HG03439 (cell line): ENCODE measurements at regions not wholly inside any gene's neighbourhood (a gene's known extent, or its start where the extent isn't known, plus 50 kb on each side); places are given as distances from the start of the nearest gene placed in this dataset.

Experiments used
- ATAC-seq: cut with Tn5 transposase; IDR thresholded peaks from one replicate; pipeline ENCODE4 v1.9.1; 2021; ENCODE audit warnings: mild to moderate bottlenecking, moderate library complexity; ENCODE audit not compliant: unreplicated experiment

DNA sequence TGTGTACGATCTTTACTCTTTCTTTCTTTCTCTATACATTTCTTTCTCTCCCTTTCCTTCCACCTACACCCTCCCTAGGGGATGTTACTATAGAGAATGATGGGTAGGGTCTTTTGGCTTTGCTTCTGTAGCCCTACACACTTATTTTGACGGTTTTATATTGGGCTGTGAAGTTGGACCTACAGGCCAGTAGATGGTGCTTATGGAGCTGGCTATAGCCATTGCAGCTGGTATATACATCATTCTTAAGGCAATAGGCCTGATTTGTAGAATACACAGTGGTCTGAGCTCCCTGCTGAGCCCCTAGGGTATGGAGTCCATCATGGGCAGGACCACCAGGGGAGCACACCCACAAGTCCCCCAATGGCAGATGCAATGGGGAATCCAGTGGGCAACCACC, 1869.7 kb downstream of the STIM2 start:
- ATAC-seq, result no peak

DNA sequence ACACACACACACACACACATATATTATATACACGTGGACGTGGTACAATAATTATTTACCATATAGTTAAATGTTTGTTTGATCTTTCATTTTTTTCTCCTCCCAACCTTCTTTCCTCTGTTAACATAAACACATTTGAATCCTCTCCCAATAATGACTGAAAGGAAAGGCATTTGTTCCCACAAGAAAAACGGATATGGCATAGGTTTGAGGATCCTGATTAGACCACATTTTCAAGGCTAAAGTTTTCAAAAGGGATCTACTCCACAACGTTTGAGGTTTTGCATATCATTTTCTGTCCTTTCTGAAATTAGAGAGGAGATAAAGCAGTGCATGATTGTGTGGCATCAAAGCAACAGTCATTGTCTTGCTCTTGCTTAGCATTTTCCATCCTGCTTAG, 1883.4 kb downstream of the STIM2 start:
- ATAC-seq, result no peak

DNA sequence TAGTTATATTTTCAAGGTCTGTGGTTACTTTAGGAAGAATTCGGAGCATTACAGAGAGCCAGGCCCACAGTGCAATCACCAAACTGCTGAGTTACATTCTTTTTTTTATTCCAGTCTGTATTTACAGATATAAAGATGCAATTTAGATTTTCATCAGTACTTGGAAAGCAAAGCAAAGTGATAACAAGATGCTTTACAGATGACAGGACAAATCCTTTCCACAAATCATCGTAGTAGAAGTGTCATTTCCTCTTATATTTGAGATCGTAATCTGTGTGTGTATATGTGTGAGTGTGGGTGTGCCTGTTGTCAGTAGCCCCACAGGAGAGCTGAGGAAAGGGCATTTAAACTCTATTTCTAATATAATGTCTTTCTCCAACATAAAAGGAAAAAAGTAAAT, 1893.7 kb downstream of the STIM2 start:
- ATAC-seq, result no peak

DNA sequence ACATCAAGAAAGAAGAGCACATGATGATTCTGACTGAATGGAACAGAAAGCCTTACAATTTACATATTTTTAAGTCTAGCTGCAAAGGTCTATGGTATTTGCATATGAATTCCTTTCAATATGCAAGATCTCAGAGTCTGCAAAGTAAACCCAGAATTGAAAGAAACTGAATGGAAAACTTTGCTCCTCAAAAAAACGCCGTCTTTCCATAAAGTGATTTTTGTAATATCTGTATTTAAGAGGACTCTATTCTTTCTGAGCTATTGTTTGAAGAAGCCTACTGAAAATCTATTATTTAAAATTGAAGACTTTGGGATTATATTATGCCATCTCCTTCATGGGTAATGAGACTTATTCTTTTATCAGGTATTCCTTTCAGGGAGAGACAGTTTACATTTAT, 1894.4 kb downstream of the STIM2 start:
- ATAC-seq, result no peak

DNA sequence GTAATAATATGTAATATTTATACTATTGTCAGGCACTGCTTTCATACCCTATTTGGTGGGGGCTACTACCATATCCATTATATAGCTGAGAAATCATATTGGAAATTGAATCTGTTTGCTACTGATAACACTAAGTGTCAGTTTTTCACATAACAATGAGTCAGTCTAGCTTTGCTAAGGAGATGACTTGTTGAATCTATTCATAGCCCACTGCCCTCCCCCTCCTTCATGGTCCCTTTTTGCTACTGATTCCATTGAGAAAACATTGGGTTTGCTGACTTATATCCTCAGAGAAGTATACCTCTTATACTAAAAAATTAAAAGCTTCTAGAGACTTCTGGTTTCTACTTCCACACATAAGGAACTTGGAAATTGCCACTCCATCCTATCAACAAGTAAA, 1898.4 kb downstream of the STIM2 start:
- no peak for ATAC-seq

DNA sequence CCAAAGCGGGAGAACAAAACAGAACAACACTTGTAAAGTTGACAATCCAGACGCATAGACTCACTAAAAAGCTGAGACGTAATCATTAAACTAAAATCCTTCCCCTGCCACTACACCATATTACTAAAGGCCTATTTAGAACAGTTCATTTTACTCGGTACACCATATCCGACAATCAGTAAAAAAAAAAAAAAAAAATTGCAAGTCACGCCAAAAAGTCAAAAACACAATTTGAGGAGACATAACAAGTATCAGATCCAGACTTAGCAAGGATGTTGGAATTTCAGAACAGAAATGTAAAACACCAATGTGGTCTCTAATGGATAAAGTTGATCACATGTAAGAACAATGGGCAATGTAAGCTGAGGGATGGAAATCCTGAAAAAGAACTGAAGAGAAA, 1899.4 kb downstream of the STIM2 start:
- ATAC-seq, result no peak

DNA sequence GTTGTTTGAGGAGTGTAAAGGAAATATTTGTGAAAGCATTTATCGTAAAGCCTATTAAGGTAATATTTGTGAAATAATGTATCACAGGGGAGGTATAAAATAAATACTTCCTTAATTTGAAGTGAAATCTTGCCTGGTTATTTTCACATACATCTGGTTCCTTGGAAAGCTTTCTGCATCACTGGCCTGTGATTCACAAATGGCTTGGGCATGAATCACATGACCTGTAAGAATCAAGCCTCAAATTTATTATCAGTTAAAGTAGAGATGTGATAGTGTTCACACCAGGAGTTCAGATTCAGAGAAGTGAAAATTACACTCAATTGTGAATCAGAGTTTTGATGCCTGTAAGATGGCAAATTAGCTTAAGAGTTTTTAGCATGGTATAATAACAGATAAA, 1911.4 kb downstream of the STIM2 start:
- ATAC-seq, result no peak

DNA sequence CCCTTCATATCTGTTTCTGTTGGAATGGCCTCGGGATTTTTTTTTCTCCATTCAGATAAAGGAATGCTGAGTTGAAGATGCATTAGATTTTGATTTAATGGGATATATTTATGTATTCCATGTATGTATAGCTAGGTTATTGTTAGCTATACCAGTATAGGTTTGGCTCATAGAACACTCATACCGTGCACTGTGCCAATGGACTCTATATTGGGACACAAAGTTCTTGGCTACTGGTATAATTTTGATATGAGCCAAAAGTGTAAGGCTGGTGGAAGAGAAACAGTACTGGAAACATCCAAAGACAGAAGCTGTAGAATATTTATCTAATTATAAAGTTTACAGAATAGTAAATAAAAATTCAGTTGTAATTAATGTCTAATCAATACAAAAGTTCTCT, 1912.1 kb downstream of the STIM2 start:
- ATAC-seq, result no peak

DNA sequence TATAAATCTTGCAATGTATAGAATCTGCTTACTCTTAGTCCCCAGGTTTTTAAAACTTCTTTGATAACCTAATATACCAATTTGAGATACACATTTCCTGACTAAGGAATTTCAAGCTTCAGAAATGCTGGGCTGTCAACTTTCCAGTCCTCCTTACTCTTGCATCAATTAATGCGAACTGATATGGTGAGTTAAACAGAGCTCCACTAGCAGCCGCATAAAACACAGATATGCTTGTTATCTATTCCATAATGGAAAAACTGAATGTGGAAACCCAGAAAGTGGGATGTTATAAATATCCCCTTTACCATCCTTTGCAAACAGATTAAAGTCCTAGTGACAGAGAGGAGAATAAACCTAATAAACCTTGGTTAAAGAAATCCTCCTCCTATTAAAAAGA, 1913.7 kb downstream of the STIM2 start:
- no peak for ATAC-seq

DNA sequence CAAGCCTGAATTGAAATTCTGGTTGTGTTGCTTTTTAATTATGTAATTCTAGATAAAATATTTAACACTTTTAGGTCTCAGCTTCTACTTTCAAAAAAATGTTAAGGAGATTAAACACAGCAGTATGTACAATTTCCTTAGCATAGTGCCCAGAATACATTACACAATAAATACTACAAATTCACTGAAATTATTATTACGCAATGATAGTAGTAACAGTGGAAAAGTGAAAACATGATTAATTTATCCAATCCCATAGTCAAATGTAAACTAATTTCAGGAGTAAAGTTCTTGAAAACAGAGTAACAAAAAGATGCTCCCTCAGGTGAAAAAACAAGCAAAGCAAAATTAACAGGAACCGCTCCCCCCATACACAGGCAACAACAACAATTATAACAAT, 1915.4 kb downstream of the STIM2 start:
- no peak for ATAC-seq

DNA sequence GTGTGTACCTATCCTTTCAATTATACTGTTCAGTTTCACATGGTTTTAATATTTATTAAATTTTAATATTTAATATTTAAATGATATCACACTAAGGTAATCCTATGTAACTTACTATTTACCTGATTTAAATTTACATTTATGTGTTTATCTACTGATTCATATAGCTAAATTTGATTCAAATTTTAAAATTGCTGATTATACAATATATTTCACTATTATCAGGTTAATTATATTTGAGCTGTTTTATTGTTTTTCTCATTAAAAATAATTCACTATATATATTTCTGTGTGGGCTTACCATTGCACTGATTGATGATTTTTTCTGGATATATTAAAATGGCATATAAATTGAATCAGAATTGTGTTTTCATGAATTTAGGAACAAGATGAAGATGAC, 1923.5 kb downstream of the STIM2 start:
- no peak for ATAC-seq

DNA sequence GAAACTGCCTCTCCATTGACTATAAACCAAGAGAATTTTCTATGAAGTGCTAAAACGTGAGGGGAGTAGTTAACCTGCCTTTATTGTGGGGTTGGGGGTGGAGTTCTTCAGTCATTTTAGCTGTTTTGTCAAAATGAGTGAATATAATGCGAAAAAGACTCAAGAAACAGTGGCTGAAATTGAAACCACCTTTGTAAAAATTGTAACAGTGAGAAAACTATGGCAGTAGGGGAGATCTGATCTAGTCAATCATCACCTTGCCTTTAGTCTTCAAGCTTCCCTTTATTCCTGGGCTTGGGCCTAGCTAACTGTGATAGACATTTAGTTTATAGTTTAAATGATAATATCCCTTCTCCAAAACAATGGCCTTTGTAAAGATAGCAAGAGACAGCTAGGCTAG, 1927.3 kb downstream of the STIM2 start:
- no peak for ATAC-seq

DNA sequence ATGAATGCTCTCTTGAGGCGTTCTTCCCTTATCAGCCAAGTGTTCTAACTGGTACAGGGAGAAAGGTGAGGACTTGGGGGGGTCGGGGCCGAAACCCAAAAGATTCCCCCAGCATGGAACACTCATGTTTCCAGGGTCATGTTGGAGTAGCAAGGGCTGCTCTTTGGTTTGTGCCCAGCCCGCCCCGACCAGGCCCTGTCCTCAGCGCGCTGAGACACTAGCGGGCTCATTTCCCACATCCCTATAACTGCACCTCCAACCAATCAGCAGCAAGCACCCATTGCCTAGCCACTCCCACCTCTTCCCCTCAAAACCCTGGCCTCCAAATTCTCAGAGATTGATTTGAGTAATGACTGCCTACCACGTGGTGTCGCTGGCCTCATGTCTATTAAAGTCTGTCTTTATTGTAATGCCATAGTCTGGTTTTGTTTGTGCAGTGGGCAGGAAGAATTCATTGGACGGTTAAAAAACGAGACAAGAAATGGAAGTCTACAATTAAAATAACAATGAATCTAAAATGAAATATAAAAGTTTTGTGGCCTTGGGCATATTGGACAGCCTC, 1928.4 kb downstream of the STIM2 start:
- ATAC-seq, result no peak

DNA sequence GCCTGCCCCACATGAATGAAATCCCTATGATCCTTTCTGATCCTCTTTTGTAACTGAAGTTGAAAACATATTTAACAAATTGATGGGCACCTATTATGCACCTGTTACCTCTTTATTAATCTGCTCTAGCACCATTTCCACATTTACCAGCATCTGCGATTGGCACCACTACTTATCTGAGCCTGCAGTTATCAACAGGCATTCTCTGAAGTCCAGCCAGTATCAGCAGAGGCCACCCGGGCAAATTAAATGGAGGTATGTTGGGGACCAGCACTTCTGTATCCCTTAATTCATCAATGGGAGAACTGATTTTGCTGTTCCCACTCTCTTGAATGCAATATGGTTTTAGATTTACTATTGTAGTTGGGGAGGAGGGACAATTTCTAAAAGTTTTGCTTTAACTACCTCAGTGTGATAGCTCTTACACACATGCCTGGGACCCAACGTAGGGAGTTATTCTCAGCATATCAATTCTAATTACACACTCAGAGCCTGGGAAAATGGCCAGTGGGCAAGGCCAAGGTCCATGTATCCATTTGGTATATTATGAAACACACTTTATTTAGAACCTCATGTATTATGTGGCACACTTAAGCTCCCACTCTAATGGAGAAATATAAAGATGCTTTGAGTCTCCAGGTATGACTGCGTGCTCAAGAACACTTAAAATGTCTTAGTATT, 1927.1 kb upstream of the PCDH7 start:
- no peak for ATAC-seq

DNA sequence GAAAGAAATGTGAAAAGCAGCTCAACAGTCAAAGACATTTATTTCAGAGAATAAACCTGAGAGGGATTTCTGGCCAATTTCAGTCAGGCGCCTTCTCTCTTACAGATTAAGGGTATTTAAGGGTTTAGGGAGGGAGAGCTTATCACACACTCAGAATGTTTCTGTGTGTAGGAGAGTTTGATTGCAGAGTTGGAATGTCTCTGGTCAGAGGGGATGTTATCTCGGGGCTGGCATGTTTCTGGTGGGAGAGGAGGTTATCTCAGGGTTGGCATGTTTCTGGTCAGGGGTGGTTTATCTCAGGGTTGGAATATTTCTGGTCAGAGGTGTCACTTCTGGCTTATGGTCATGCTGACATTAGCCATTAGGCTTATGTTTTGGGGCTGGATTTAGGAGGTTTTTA, 1920.5 kb upstream of the PCDH7 start:
- ATAC-seq, result no peak

DNA sequence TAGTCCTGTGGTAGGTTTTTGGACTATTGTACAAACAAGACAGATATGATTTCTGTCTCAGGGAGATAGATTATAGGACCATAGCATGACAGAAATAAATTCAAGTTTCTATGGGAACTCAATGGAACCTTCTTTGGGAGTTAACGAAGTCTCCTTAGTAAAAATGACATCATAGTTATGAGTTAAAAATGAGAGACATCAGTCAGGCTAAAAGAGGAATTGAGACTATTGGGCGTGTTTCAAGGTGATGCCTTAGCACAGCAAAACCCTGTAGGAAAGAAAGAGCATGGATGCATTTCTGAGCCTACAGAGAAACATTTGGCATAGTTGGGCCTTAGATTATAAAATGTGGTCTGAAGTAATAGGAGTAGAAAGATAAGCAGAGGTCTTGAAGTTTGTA, 1909.1 kb upstream of the PCDH7 start:
- no peak for ATAC-seq

DNA sequence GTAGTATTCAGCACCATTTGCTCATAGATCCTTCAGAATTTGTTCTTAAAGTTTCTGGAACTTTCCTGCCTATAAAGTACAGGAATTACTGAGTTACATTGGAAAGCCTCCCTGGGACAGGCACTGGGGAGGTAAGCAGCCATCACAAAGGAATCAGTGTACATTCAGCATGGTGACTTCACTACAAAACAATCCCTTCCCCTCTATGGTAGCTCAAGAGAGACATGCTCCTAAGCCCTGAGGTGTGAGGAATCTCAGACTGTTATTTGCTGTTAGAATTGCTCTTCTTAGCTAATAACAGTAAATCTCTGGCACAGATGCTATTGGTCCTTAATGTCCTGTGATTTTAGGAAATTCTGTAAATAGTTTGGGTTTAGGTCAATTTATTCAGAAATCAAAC, 1898.0 kb upstream of the PCDH7 start:
- ATAC-seq, result no peak

DNA sequence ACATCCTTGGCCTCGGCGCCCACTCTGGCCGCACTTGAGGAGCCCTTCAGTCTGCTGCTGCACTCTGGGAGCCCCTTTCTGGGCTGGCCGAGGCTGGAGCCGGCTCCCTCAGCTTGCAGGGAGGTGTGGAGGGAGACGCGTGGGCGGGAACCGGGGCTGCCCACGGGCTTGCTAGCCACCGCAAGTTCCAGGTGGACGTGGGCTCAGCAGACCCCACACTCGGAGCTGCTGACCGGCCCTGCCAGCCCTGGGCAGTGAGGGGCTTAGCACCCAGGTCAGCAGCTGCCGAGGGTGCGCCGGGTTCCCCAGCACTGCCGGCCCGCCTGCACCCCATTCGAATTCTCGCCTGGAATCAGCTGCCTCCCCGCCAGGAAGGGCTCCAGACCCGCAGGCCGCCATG, 1892.3 kb upstream of the PCDH7 start:
- no peak for ATAC-seq

DNA sequence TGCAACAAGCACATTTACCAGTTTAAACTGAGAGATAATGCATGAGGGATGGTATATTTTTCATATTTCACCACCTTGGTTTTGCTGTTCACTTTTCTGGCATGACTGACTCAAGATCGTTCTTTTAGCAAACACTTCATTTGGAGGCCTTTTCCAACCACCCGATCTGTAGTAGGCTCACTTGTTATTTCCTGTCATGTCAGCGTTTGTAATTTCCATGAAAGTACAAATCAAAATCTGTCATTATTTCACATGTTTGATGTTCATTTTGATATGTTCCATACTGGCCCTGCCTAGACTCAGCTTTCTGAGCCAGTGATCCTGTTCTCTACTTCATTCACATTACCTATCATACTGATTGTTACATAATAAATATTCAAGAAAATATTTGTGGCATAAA, 1888.3 kb upstream of the PCDH7 start:
- ATAC-seq, result no peak

DNA sequence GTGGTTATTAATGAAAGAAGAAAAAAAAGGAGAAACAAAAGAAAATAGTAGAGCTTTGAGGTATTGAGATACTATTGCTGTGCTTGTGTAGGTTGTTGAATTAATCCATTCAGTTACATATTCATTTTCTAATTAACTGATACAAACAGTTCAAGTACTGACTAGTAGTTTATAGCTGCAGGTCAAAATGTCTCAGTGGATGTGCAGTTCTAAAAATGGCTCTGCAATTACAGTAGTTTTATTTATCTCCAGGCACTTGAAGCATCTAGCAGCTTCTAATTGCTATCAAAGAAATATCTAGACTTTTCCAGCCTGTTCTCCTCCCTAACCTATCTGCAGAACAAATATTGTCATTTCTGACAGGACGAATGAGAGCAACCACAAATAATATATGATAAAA, 1887.7 kb upstream of the PCDH7 start:
- no peak for ATAC-seq

DNA sequence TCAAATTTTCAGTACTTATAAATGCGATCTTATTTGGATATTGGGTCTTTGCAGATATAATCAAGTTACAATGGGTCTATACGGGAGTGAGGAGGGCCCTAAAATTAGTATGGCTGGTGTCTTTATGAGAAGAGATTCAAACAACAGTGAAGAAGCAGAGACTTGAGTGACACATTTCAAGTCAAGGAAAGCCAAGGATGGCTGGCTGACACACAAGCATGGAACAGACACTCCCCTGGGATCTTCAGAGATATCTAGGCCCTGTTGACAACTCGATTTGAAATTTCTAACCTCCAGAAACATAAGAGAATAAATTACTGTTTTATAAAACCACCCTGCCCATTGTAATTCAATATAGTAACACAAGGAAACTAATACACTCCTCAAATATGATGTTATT, 1886.0 kb upstream of the PCDH7 start:
- no peak for ATAC-seq

DNA sequence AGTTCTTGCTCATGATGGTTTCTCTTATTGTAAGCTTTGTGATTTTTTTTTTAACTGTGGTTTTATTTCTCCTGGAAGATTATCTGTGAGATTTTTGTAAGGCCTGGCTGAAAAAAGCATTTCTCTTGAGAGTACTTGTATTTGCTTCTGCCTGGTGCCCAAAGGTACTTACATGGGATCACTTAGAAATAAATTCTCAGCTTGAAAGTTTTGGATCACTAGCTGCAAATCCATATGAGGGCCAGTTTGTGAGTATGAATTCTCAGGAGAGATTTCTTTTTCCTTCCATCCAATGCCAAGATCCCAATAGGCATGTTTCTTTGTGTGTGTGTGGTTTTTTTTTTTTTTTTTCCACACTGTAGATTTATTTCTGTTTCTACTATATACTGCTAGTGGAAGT, 1884.7 kb upstream of the PCDH7 start:
- ATAC-seq, result no peak

DNA sequence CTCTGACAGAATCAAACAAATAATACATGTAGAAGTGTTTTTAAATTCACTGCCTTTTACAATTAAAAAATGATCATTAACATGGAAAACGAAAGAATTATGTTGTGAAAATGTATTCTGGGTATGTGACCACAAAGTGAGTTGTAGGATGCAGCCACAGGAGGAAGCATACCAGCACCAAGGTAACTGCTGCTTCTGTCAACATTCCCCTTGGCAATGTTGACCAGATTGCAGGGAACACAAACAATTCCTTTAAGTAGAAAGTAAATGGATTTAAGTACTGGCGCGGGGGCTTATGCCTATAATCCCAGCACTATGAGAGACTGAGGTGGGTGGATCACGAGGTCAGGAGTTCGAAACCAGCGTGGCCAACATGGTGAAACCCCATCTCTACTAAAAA, 1877.9 kb upstream of the PCDH7 start:
- ATAC-seq, result no peak
